COLO668 (cell line): ENCODE measurements at regions not wholly inside any gene's neighbourhood (a gene's known extent, or its start where the extent isn't known, plus 50 kb on each side); places are given as distances from the start of the nearest gene placed in this dataset.
"Not testable (repeated sequence)": the region's sequence is repeated elsewhere in the genome, so short reads cannot be mapped to it uniquely, and the experiment has no call there.

Experiments used
- DNase-seq: peaks from one replicate; lab custom pipeline; 2025; ENCODE audit not compliant: unreplicated experiment; lab: John Stamatoyannopoulos, UW

- no peak for DNase-seq
Observed at GRCh38 chr4:162849937-162850336, 316.8 kb downstream of the NAF1 start.

- no peak for DNase-seq
Observed at GRCh38 chr4:162847945-162848549, 318.6 kb downstream of the NAF1 start.

- no peak for DNase-seq
Observed at GRCh38 chr4:162841753-162842152, 324.9 kb downstream of the NAF1 start.

GRCh38 chr4:162839814-162840213 is 326.9 kb downstream of the NAF1 start:
- no peak for DNase-seq

GRCh38 chr4:162838671-162839070 is 328.0 kb downstream of the NAF1 start:
- DNase-seq, result no peak

GRCh38 chr4:162837679-162838078 is 329.0 kb downstream of the NAF1 start:
- DNase-seq, result no peak

GRCh38 chr4:162837241-162837640 is 329.4 kb downstream of the NAF1 start:
- DNase-seq, result no peak

GRCh38 chr4:162836773-162837172 is 329.9 kb downstream of the NAF1 start:
- no peak for DNase-seq

GRCh38 chr4:162836258-162836657 is 330.4 kb downstream of the NAF1 start:
- DNase-seq, result not testable (repeated sequence)

- DNase-seq, result no peak
Observed at GRCh38 chr4:162830899-162831298, 335.8 kb downstream of the NAF1 start.

- not testable (repeated sequence) for DNase-seq
Observed at GRCh38 chr4:162817374-162817773, 349.3 kb downstream of the NAF1 start.

- no peak for DNase-seq
Observed at GRCh38 chr4:162804351-162804924, 362.3 kb downstream of the NAF1 start.

- DNase-seq, result no peak
Observed at GRCh38 chr4:162803378-162803777, 363.3 kb downstream of the NAF1 start.

- DNase-seq, result no peak
Observed at GRCh38 chr4:162797108-162797507, 369.6 kb downstream of the NAF1 start.

- no peak for DNase-seq
Observed at GRCh38 chr4:162793571-162793970, 373.1 kb downstream of the NAF1 start.

- no peak for DNase-seq
Observed at GRCh38 chr4:162793004-162793403, 373.7 kb downstream of the NAF1 start.

- DNase-seq, result no peak
Observed at GRCh38 chr4:162791226-162791625, 375.5 kb downstream of the NAF1 start.

GRCh38 chr4:162787120-162787519 is 379.6 kb downstream of the NAF1 start:
- no peak for DNase-seq

GRCh38 chr4:162782778-162783525 is 383.7 kb downstream of the NAF1 start:
- no peak for DNase-seq

GRCh38 chr4:162782096-162782777 is 384.5 kb downstream of the NAF1 start:
- DNase-seq, result no peak

- DNase-seq, result no peak
Observed at GRCh38 chr4:162770761-162771490, 395.8 kb downstream of the NAF1 start.
